Lower leg skin (tissue), 4 donors: ENCODE measurements at regions not wholly inside any gene's neighbourhood (a gene's known extent, or its start where the extent isn't known, plus 50 kb on each side); places are given as distances from the start of the nearest gene placed in this dataset.

ENCODE experiments used
- DNase-seq, 2 donors: peaks; one replicate each; pipeline ENCODE4 v3.0.0-alpha.2; 2019; ENCODE audit warnings: low spot score in 2 of 2
- H3K4me3 ChIP-seq: fragments of 200-600 bp; sonication (generic); 2 replicates; pipeline ENCODE4 v1.5.1; 2017; ENCODE audit warnings: mild to moderate bottlenecking, low read depth; ENCODE audit not compliant: poor library complexity, severe bottlenecking
- POLR2A ChIP-seq, 2 donors: fragments of 450-650 bp; IDR thresholded peaks; one replicate each; pipeline ENCODE4 v1.6.1; 2016 to 2017; ENCODE audit warnings: antibody characterized with exemption in 2 of 2, mild to moderate bottlenecking in 1 of 2, moderate library complexity in 1 of 2
- WGBS, 2 donors: methylation state at CpG; one replicate each; pipeline ENCODE4 v1.1.5; 2018; 5-methylcytosine and 5-hydroxymethylcytosine counted together
- intact Hi-C: fragments of 100-400 bp; cut with DNase I; formaldehyde crosslinking; loops from one replicate; pipeline ENCODE4 v1.15.0; 2023; ENCODE audit warnings: low total_unique reads
- TF ChIP-seq, protein P1 (sequence below), 3 donors: fragments of 450-650 bp; IDR thresholded peaks; one replicate each; pipeline ENCODE4 v1.5.1; 2016; ENCODE audit warnings: antibody characterized with exemption in 3 of 3, mild to moderate bottlenecking in 3 of 3, moderate library complexity in 2 of 3

DNA sequence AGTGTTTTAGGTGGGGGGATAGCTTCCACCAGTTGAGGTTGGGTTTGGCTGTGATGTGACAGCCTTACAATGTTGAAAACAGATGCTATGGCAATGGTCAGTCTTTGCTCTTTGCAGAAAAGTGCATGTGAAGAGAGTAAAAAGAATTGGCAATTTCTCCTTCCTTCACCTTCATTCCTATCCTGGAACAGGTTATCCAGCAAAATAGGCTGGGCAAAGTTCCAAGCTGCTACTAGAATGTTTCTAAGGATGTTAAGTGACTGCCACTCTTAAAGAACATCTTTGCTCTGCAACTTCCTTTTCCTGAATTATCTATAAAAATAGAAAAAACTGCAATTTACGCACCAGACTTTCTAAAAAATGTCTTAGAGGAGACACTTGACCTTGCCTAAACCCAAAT is 50.1 kb upstream of the MYCBP2 start:
- intact Hi-C loops = no loop called here
- H3K4me3 ChIP-seq = no peak overlapping the region
- WGBS, 2 donors = 57 to 68% methylated on average over 1 of the region's 1 CpG
- TF ChIP-seq, protein P1, sequence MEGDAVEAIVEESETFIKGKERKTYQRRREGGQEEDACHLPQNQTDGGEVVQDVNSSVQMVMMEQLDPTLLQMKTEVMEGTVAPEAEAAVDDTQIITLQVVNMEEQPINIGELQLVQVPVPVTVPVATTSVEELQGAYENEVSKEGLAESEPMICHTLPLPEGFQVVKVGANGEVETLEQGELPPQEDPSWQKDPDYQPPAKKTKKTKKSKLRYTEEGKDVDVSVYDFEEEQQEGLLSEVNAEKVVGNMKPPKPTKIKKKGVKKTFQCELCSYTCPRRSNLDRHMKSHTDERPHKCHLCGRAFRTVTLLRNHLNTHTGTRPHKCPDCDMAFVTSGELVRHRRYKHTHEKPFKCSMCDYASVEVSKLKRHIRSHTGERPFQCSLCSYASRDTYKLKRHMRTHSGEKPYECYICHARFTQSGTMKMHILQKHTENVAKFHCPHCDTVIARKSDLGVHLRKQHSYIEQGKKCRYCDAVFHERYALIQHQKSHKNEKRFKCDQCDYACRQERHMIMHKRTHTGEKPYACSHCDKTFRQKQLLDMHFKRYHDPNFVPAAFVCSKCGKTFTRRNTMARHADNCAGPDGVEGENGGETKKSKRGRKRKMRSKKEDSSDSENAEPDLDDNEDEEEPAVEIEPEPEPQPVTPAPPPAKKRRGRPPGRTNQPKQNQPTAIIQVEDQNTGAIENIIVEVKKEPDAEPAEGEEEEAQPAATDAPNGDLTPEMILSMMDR (IDR thresholded peaks at IDR 0.05) = no peak
- TF ChIP-seq POLR2A (IDR thresholded peaks at IDR 0.05) = no peak
- DNase-seq = no peak
